Stimulated activated CD8-positive, alpha-beta memory T cell treated with anti-CD3 and anti-CD28 coated beads, Interleukin-4, amount 100 ng/mL, for 1 hour (primary cell): ENCODE measurements at regions not wholly inside any gene's neighbourhood (a gene's known extent, or its start where the extent isn't known, plus 50 kb on each side); places are given as distances from the start of the nearest gene placed in this dataset.

Source experiments
- DNase-seq, 2 donors: peaks; one replicate each; pipeline ENCODE4 v3.0.0-alpha.2; 2020; ENCODE audit warnings: low read depth in 2 of 2, low spot score in 1 of 2

- no peak for DNase-seq
These were observed 208.2 kb upstream of the MAF start for GRCh38 chr16:79808731-79809130.

GRCh38 chr16:79806757-79807156, 206.2 kb upstream of the MAF start:
- DNase-seq = no peak

GRCh38 chr16:79805621-79806020, 205.1 kb upstream of the MAF start:
- DNase-seq = no peak

- DNase-seq = no peak
These were observed 201.1 kb upstream of the MAF start for GRCh38 chr16:79801646-79802045.

GRCh38 chr16:79800016-79800608, 199.6 kb upstream of the MAF start:
- DNase-seq = no peak

- DNase-seq = no peak
These were observed 198.0 kb upstream of the MAF start for GRCh38 chr16:79798416-79799053.

- no peak for DNase-seq
These were observed 196.9 kb upstream of the MAF start for GRCh38 chr16:79797486-79797885.

GRCh38 chr16:79795556-79795955, 195.0 kb upstream of the MAF start:
- no peak for DNase-seq

- DNase-seq = no peak
These were observed 194.4 kb upstream of the MAF start for GRCh38 chr16:79794941-79795340.

GRCh38 chr16:79792664-79793351, 192.3 kb upstream of the MAF start:
- no peak for DNase-seq

GRCh38 chr16:79792076-79792475, 191.5 kb upstream of the MAF start:
- no peak for DNase-seq

GRCh38 chr16:79790854-79791253, 190.3 kb upstream of the MAF start:
- no peak for DNase-seq

- DNase-seq = no peak
These were observed 188.4 kb upstream of the MAF start for GRCh38 chr16:79788949-79789348.

GRCh38 chr16:79786389-79786788, 185.9 kb upstream of the MAF start:
- no peak for DNase-seq

GRCh38 chr16:79784007-79784406, 183.5 kb upstream of the MAF start:
- DNase-seq = no peak

- DNase-seq = no peak
These were observed 177.1 kb upstream of the MAF start for GRCh38 chr16:79777679-79778078.

GRCh38 chr16:79776243-79776847, 175.8 kb upstream of the MAF start:
- DNase-seq = no peak

GRCh38 chr16:79772784-79773183, 172.2 kb upstream of the MAF start:
- DNase-seq = no peak

- DNase-seq = no peak
These were observed 171.5 kb upstream of the MAF start for GRCh38 chr16:79772048-79772447.

- DNase-seq = peak in 1 of 2 donors; percentile 30
These were observed 169.9 kb upstream of the MAF start for GRCh38 chr16:79770244-79771064.

- no peak for DNase-seq
These were observed 169.3 kb upstream of the MAF start for GRCh38 chr16:79769928-79770243.
